Astrocyte (in vitro differentiated cells and primary cell): ENCODE measurements at regions not wholly inside any gene's neighbourhood (a gene's known extent, or its start where the extent isn't known, plus 50 kb on each side); places are given as distances from the start of the nearest gene placed in this dataset.

Experiments
- DNase-seq: peaks from one replicate; pipeline ENCODE4 v3.0.0-alpha.2; 2010; ENCODE audit warnings: low read depth
- FAIRE-seq: peaks from 2 replicates; lab custom pipeline; 2011; peaks lifted over from hg19 to GRCh38; lab: Jason Lieb, UNC
- H2AFZ ChIP-seq: 2 replicates; pipeline ENCODE4 v1.6.0; 2012; ENCODE audit warnings: low read depth, low read length, inconsistent platforms
- H3K27ac ChIP-seq: 2 replicates; pipeline ENCODE4 v1.5.1; 2011; ENCODE audit warnings: low read depth, low read length, inconsistent platforms
- H3K27me3 ChIP-seq: 2 replicates; pipeline ENCODE4 v1.6.0; 2011; ENCODE audit warnings: low read length, inconsistent platforms; ENCODE audit not compliant: insufficient read depth
- H3K36me3 ChIP-seq: 2 replicates; pipeline ENCODE4 v1.5.1; 2011; ENCODE audit warnings: low read length, inconsistent platforms; ENCODE audit not compliant: insufficient read depth
- H3K4me1 ChIP-seq: 2 replicates; pipeline ENCODE4 v1.5.1; 2011; ENCODE audit warnings: low read length, inconsistent platforms; ENCODE audit not compliant: insufficient read depth
- H3K4me2 ChIP-seq: 2 replicates; pipeline ENCODE4 v1.6.0; 2012; ENCODE audit warnings: low read length, inconsistent platforms
- H3K4me3 ChIP-seq: 2 replicates; pipeline ENCODE4 v1.5.1; 2011; ENCODE audit warnings: low read depth, mild to moderate bottlenecking, low read length, inconsistent platforms; ENCODE audit not compliant: insufficient read depth
- H3K79me2 ChIP-seq: 2 replicates; pipeline ENCODE4 v1.6.0; 2012; ENCODE audit warnings: mild to moderate bottlenecking, low read length, inconsistent platforms; ENCODE audit not compliant: insufficient read depth
- H3K9ac ChIP-seq: 2 replicates; pipeline ENCODE4 v1.6.0; 2012; ENCODE audit warnings: mild to moderate bottlenecking, low read length, inconsistent platforms
- H3K9me3 ChIP-seq: 2 replicates; pipeline ENCODE4 v1.5.1; 2012; ENCODE audit warnings: low read depth, mild to moderate bottlenecking, low read length, inconsistent platforms; ENCODE audit not compliant: insufficient read depth
- H4K20me1 ChIP-seq: 2 replicates; pipeline ENCODE4 v1.6.0; 2012; ENCODE audit warnings: low read length, inconsistent platforms; ENCODE audit not compliant: insufficient read depth
- H3K27ac Mint-ChIP-seq: one replicate; pipeline ENCODE4 v1.8.0; 2021; ENCODE audit warnings: mild to moderate bottlenecking, mixed read lengths; ENCODE audit not compliant: unreplicated experiment
- H3K27me3 Mint-ChIP-seq: one replicate; pipeline ENCODE4 v1.8.0; 2021; ENCODE audit warnings: low read depth, mixed read lengths; ENCODE audit not compliant: unreplicated experiment
- H3K36me3 Mint-ChIP-seq: one replicate; pipeline ENCODE4 v1.8.0; 2021; ENCODE audit warnings: low read depth, mixed read lengths; ENCODE audit not compliant: unreplicated experiment
- H3K4me1 Mint-ChIP-seq: one replicate; pipeline ENCODE4 v1.8.0; 2021; ENCODE audit warnings: low read depth, mixed read lengths; ENCODE audit not compliant: unreplicated experiment
- H3K4me3 Mint-ChIP-seq: one replicate; pipeline ENCODE4 v1.8.0; 2021; ENCODE audit warnings: mild to moderate bottlenecking, moderate library complexity, mixed read lengths; ENCODE audit not compliant: unreplicated experiment
- H3K9me3 Mint-ChIP-seq: one replicate; pipeline ENCODE4 v1.8.0; 2021; ENCODE audit warnings: mild to moderate bottlenecking, mixed read lengths; ENCODE audit not compliant: unreplicated experiment
- EZH2 ChIP-seq: IDR thresholded peaks from 2 replicates; pipeline ENCODE4 v1.6.1; 2012; ENCODE audit warnings: mild to moderate bottlenecking, low read length, inconsistent platforms; ENCODE audit not compliant: insufficient read depth
- TF ChIP-seq, protein P1 (sequence below): IDR thresholded peaks from 2 replicates; pipeline ENCODE4 v1.5.1; 2011; ENCODE audit warnings: low read depth, mild to moderate bottlenecking, inconsistent platforms, low read length, moderate library complexity; ENCODE audit not compliant: insufficient read depth

DNA sequence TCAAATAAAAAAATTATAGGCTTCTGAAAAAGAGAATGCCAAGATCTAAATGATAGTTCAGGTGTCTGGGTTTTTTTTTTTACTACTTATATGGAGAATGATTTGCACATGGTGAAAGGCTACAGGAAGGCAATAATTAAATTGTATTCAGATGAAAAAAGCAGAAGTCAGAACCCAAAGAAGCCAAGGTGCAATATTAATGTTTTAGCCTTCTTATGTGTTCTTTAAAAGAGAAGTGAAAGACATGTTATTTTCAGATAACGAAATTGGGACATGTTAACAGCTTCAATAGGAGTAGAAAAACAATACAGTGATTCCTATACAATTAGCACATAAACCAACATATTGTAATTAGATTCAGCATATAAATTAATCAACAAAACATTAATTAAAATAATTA, 452.9 kb upstream of the PRMT6 start:
- no peak overlapping the region for H3K27ac Mint-ChIP-seq
- H3K9me3 Mint-ChIP-seq, result no peaks in the 10 kb centered on the region
- H3K4me1 Mint-ChIP-seq, result no peaks in the 10 kb centered on the region
- no peak for FAIRE-seq
- no peaks in the 10 kb centered on the region for H3K79me2 ChIP-seq
- no peaks in the 10 kb centered on the region for H3K27me3 ChIP-seq
- H3K9me3 ChIP-seq, result no peaks in the 10 kb centered on the region
- H3K4me1 ChIP-seq, result no peaks in the 10 kb centered on the region
- no peak overlapping the region for H2AFZ ChIP-seq
- H3K4me3 Mint-ChIP-seq, result no peak overlapping the region
- no peak overlapping the region for H3K4me3 ChIP-seq
- no peaks in the 10 kb centered on the region for H4K20me1 ChIP-seq
- no peak overlapping the region for H3K27ac ChIP-seq
- H3K4me2 ChIP-seq, result no peak overlapping the region
- H3K9ac ChIP-seq, result no peak overlapping the region
- no peaks in the 10 kb centered on the region for H3K36me3 ChIP-seq
- TF ChIP-seq EZH2, result no peak
- TF ChIP-seq, protein P1, sequence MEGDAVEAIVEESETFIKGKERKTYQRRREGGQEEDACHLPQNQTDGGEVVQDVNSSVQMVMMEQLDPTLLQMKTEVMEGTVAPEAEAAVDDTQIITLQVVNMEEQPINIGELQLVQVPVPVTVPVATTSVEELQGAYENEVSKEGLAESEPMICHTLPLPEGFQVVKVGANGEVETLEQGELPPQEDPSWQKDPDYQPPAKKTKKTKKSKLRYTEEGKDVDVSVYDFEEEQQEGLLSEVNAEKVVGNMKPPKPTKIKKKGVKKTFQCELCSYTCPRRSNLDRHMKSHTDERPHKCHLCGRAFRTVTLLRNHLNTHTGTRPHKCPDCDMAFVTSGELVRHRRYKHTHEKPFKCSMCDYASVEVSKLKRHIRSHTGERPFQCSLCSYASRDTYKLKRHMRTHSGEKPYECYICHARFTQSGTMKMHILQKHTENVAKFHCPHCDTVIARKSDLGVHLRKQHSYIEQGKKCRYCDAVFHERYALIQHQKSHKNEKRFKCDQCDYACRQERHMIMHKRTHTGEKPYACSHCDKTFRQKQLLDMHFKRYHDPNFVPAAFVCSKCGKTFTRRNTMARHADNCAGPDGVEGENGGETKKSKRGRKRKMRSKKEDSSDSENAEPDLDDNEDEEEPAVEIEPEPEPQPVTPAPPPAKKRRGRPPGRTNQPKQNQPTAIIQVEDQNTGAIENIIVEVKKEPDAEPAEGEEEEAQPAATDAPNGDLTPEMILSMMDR, result no peak
- no peak for DNase-seq
- no peaks in the 10 kb centered on the region for H3K36me3 Mint-ChIP-seq
- H3K27me3 Mint-ChIP-seq, result no peaks in the 10 kb centered on the region

DNA sequence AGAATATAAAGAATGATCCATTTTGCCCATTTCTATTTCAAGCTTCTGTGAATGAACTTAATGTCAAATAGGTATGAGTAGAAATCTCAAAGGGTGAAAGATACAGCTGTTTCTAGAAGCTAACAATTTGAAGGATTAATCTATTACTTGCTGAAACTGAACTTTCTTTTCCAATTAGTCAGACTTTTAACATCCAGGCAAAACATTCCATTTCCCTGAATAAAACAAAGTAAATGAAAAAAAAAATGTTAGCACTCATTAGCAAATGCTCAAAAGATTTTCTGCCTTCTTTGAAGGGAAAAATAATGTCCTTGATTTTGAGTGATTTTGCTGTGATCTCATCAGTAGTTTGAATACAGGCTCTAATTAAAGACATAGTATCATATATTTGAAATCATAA, 447.6 kb upstream of the PRMT6 start:
- no peaks in the 10 kb centered on the region for H3K79me2 ChIP-seq
- no peaks in the 10 kb centered on the region for H3K4me1 ChIP-seq
- Mint-ChIP-seq H3K4me3 (no peak overlapping the region), H3K27me3 (no peaks in the 10 kb centered on the region), H3K36me3 (no peaks in the 10 kb centered on the region), H3K27ac (no peak overlapping the region), H3K4me1 (peaks cover 5% of the 10 kb centered on the region), H3K9me3 (no peaks in the 10 kb centered on the region)
- H2AFZ ChIP-seq, result no peak overlapping the region
- no peak overlapping the region for H3K4me3 ChIP-seq
- no peaks in the 10 kb centered on the region for H3K9me3 ChIP-seq
- FAIRE-seq, result no peak
- TF ChIP-seq, protein P1, result no peak
- no peak for TF ChIP-seq EZH2
- H3K9ac ChIP-seq, result no peak overlapping the region
- H3K27me3 ChIP-seq, result no peaks in the 10 kb centered on the region
- H3K36me3 ChIP-seq, result no peaks in the 10 kb centered on the region
- no peak overlapping the region for H3K4me2 ChIP-seq
- peak; percentile 56 for DNase-seq
- H3K27ac ChIP-seq, result no peak overlapping the region
- H4K20me1 ChIP-seq, result no peaks in the 10 kb centered on the region

DNA sequence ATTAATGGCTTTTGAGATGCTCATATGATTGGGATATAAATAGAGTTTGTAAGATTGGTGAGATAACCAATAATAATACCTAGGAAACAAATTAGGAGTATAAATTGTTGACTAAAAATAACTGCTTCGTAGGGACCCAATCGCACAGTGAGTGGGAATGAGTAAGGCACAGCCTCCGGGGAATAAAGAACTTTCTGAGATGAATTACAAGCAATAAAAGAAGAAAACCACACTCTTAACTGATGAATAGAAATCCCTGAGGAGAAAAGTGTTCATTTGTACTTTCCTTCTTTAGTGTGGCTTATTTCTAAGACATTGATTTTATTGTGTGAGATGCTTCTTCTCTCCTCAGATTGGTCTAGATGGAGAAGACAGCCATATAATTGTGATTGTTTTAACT, 443.4 kb upstream of the PRMT6 start:
- Histone ChIP-seq H3K4me2 (no peak overlapping the region), H4K20me1 (no peaks in the 10 kb centered on the region), H3K4me3 (no peak overlapping the region), H3K79me2 (no peaks in the 10 kb centered on the region), H3K27me3 (no peaks in the 10 kb centered on the region), H3K36me3 (no peaks in the 10 kb centered on the region), H2AFZ (no peak overlapping the region), H3K9ac (no peak overlapping the region), H3K27ac (no peak overlapping the region), H3K4me1 (no peaks in the 10 kb centered on the region), H3K9me3 (no peaks in the 10 kb centered on the region)
- Mint-ChIP-seq H3K27ac (no peak overlapping the region), H3K27me3 (no peaks in the 10 kb centered on the region), H3K9me3 (no peaks in the 10 kb centered on the region), H3K4me3 (no peak overlapping the region), H3K4me1 (peaks cover 5% of the 10 kb centered on the region), H3K36me3 (no peaks in the 10 kb centered on the region)
- FAIRE-seq, result no peak
- TF ChIP-seq, protein P1, result no peak
- no peak for TF ChIP-seq EZH2
- no peak for DNase-seq
